RCC 7860 (cell line): ENCODE measurements at regions not wholly inside any gene's neighbourhood (a gene's known extent, or its start where the extent isn't known, plus 50 kb on each side); places are given as distances from the start of the nearest gene placed in this dataset.

Experiments used
- DNase-seq: peaks from one replicate; pipeline ENCODE4 v3.0.0-alpha.2; 2015; ENCODE audit warnings: low spot score
- FAIRE-seq: peaks from 2 replicates; lab custom pipeline; 2012; peaks lifted over from hg19 to GRCh38; lab: Jason Lieb, UNC

GRCh38 chr11:104661901-104662300 lies 236.4 kb downstream of the CASP12 start:
- no peak for FAIRE-seq

GRCh38 chr11:104661471-104661870 lies 236.8 kb downstream of the CASP12 start:
- DNase-seq = no peak
- no peak for FAIRE-seq

More at GRCh38 chr11:104661901-104662300, 236.4 kb downstream of the CASP12 start:
- no peak for DNase-seq

- no peak for DNase-seq
- FAIRE-seq = no peak
These were observed 240.1 kb downstream of the CASP12 start for GRCh38 chr11:104658177-104658576.

DNA sequence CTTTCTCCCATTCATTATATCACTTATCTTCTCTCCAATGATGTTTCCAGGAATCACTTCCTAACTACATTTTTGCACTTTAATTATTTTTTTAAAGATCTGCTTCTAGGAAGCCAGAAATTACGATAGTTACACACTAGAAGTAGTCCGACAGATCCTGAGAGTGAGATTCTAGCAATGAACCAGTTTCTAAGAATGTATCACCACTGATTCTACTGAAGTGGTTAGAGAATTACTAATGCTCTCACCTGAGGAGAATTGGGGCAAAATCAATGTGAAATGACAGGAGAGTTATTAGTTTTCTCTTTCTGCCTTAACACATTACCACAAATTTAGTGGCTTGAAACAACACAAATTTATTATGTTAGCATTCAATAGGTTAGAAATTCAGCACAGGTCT lies 241.2 kb downstream of the CASP12 start:
- DNase-seq (no peak), FAIRE-seq (no peak)

- FAIRE-seq = no peak
These were observed 243.2 kb downstream of the CASP12 start for GRCh38 chr11:104655066-104655465.

GRCh38 chr11:104654181-104654813 lies 244.0 kb downstream of the CASP12 start:
- no peak for FAIRE-seq
- DNase-seq = no peak

More at GRCh38 chr11:104655066-104655465, 243.2 kb downstream of the CASP12 start:
- DNase-seq = no peak

GRCh38 chr11:104653407-104653806 lies 244.9 kb downstream of the CASP12 start:
- FAIRE-seq = peak; percentile 59
- DNase-seq = peak; percentile 48

DNA sequence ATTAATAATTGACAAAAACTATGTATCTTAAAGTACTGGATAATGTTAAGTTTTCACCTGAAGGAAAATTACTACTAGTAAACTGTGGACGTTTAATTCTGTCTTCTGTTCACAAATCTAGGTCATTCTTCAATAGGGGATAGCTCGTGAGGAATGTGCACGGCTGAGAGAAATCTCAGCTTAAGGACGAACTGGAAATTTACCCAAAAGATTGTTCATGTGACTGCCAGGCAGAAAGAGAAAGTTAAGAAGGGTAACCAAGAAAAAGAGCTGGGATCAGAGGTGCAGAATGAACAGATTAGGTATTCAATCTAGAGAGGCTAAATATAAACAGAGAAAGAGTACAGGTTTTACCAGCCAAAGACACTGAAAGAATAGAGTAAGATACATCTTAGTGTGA lies 245.3 kb downstream of the CASP12 start:
- DNase-seq = no peak
- FAIRE-seq = no peak

- no peak for FAIRE-seq
- no peak for DNase-seq
These were observed 248.0 kb downstream of the CASP12 start for GRCh38 chr11:104650234-104650633.

GRCh38 chr11:104649002-104649401 lies 249.3 kb downstream of the CASP12 start:
- no peak for FAIRE-seq
- no peak for DNase-seq

GRCh38 chr11:104645261-104646222 lies 252.7 kb downstream of the CASP12 start:
- no peak for FAIRE-seq

GRCh38 chr11:104637662-104638170 lies 260.5 kb downstream of the CASP12 start:
- no peak for FAIRE-seq
- DNase-seq = no peak

More at GRCh38 chr11:104645261-104646222, 252.7 kb downstream of the CASP12 start:
- DNase-seq = no peak

- DNase-seq = no peak
- no peak for FAIRE-seq
These were observed 265.0 kb downstream of the CASP12 start for GRCh38 chr11:104633226-104633625.

DNA sequence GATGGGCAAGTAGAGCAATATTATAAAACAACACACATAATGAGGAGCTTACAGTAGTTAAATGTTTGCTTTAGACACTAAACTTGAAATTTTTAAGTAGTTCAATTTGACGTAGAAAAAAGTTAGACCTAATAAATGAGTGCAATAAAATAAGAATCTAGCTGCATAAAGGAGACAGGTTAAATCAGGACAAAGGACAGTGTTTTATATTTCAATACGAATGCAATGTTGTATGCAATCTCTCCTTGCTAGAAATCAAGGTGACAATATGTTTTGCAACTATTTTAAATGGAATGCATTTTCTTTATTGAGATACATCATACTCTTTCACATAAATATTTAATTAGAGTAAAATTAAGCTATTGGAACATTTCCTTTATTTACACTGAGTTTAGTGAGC lies 267.9 kb downstream of the CASP12 start:
- FAIRE-seq = no peak
- no peak for DNase-seq

GRCh38 chr11:104625246-104625645 lies 273.0 kb downstream of the CASP12 start:
- FAIRE-seq = peak; percentile 38

GRCh38 chr11:104624021-104624420 lies 274.2 kb downstream of the CASP12 start:
- FAIRE-seq (no peak), DNase-seq (no peak)

More at GRCh38 chr11:104625246-104625645, 273.0 kb downstream of the CASP12 start:
- DNase-seq = peak; percentile 8

DNA sequence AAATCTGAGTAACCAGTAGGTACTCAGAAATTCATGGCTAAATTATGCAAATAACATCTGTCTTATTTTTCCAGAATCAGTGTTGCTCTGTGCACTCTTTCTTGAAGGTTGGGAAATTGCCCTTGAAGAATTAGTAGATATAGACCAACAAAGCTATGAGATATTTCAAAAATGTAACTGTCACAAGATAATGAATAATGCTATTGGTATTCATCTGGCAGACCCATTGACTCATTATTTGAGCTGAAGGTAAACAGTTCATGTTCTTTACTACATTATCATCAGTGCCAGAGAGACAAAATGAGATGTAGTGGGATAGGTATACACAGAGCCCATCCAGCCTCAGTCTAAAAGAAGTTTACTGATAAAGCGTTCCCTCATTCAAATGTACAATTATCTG lies 274.7 kb downstream of the CASP12 start:
- DNase-seq (peak; percentile 58), FAIRE-seq (peak; percentile 47)

- FAIRE-seq (no peak), DNase-seq (no peak)
These were observed 277.3 kb downstream of the CASP12 start for GRCh38 chr11:104620991-104621390.

GRCh38 chr11:104619751-104620150 lies 278.5 kb downstream of the CASP12 start:
- DNase-seq (no peak), FAIRE-seq (no peak)

DNA sequence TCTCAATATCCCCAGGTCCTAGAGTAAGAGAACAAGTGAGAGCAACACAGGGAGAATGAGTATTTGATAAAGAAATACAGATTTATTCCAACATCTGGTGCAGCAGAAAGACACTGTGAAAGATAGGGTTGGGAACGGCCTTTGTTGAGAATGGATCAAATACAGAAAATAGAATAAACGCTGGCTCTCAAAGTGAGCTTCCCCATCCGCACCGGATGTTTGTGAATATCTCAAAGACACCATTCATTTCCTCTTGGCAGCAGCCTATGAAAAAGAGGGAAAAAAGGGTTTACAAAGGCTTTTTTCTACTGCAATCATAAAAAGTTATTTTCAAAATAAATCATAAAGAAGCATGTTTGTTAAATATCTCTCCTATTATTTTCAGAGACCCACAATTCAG lies 279.3 kb downstream of the CASP12 start:
- no peak for FAIRE-seq

GRCh38 chr11:104614961-104615360 lies 283.3 kb downstream of the CASP12 start:
- FAIRE-seq (no peak), DNase-seq (no peak)

More for the DNA sequence above, 279.3 kb downstream of the CASP12 start:
- DNase-seq = no peak
